ENCODE measurements at regions not wholly inside any gene's neighbourhood (a gene's known extent, or its start where the extent isn't known, plus 50 kb on each side); places are given as distances from the start of the nearest gene placed in this dataset.

DNA sequence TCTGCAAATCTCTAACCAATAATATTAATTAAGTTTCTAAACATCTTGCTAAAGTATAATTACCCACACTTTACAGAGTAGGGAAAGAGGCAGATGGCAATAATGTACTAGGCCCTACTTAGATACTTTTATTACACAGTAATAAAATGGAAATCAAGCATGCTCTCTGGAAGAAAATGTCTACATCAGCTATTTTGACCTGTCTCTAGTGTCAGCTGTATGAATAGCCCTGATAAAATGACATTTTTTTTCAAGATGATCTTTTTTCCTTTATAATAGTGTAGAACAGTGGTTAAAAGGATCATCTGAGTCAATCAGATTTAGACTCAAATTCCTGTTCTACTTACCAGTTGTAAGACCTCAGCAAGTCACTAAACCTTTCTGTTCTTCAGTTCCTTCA, 397.3 kb downstream of the GRB14 start:
- intact Hi-C loops (cut with DNase I; ENCODE audit: low total_unique reads): no loop called here
- Histone ChIP-seq H3K4me1 (no peaks in the 10 kb centered on the region), H3K36me3 (no peaks in the 10 kb centered on the region), H3K4me3 (no peak overlapping the region), H3K9me3 (no peaks in the 10 kb centered on the region), H3K27ac (no peak overlapping the region), H3K27me3 (replicated peaks in 1 of 7) (no peaks in the 10 kb centered on the region)
- DNase-seq: no peak
- TF ChIP-seq POLR2A (IDR thresholded peaks at IDR 0.05) (no peak), POLR2AphosphoS5 (IDR thresholded peaks at IDR 0.05) (no peak)
- TF ChIP-seq, protein P1, sequence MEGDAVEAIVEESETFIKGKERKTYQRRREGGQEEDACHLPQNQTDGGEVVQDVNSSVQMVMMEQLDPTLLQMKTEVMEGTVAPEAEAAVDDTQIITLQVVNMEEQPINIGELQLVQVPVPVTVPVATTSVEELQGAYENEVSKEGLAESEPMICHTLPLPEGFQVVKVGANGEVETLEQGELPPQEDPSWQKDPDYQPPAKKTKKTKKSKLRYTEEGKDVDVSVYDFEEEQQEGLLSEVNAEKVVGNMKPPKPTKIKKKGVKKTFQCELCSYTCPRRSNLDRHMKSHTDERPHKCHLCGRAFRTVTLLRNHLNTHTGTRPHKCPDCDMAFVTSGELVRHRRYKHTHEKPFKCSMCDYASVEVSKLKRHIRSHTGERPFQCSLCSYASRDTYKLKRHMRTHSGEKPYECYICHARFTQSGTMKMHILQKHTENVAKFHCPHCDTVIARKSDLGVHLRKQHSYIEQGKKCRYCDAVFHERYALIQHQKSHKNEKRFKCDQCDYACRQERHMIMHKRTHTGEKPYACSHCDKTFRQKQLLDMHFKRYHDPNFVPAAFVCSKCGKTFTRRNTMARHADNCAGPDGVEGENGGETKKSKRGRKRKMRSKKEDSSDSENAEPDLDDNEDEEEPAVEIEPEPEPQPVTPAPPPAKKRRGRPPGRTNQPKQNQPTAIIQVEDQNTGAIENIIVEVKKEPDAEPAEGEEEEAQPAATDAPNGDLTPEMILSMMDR (IDR thresholded peaks at IDR 0.05 in 8 of 11, conservative IDR thresholded peaks at IDR 0.05 in 3 of 11): no peak

DNA sequence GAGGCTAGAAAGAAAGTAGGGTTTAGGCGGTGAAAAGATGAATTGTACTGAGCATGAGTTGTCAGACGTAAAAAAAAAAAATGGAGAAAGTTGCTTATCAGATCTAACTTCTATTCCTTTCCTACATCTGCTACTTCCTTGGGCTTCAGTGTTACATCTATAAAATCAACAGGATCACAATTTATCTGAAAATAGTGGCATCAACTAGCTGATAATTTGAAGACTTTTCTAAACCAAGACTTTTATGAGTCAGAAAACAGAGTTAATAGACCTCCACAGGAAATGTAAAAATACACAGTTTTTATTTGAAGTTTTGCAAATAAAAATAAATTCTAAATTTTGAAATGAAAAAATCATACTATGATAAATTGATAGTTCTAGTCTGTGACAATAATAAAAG, 399.8 kb downstream of the GRB14 start:
- no peak for DNase-seq
- Histone ChIP-seq H3K4me3 (no peak overlapping the region), H3K4me1 (no peaks in the 10 kb centered on the region), H3K27me3 (replicated peaks in 1 of 7) (no peaks in the 10 kb centered on the region), H3K27ac (no peak overlapping the region), H3K36me3 (no peaks in the 10 kb centered on the region), H3K9me3 (no peaks in the 10 kb centered on the region)
- TF ChIP-seq, protein P1 (IDR thresholded peaks at IDR 0.05 in 8 of 11, conservative IDR thresholded peaks at IDR 0.05 in 3 of 11): no peak
- TF ChIP-seq POLR2AphosphoS5 (IDR thresholded peaks at IDR 0.05): no peak
- TF ChIP-seq POLR2A (IDR thresholded peaks at IDR 0.05): no peak
- intact Hi-C loops (cut with DNase I; ENCODE audit: low total_unique reads): no loop called here
- WGBS, 5 donors: 75 to 88% (median 78%) methylated on average over 2 of the region's 2 CpGs

DNA sequence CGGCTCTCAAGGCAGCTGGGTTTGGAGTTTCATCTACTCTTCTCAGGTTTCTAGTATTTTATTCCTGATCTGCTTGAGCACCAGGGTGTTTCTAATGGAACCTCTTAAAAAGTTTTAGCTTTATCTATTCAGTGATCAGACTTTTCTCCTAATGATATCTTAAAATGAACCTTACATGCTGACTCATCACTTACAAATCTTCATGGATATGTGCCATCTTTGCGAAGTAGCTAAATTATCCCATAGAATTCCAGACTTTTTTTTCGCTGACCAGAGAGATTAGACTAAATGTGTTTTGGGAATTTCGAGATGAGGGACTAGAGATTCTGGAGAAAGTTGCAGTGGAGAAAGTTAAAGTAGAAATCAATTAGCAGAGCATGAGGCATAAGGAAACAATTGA, 401.0 kb downstream of the GRB14 start:
- TF ChIP-seq, protein P1 (IDR thresholded peaks at IDR 0.05 in 8 of 11, conservative IDR thresholded peaks at IDR 0.05 in 3 of 11): no peak
- TF ChIP-seq POLR2A (IDR thresholded peaks at IDR 0.05) (no peak), POLR2AphosphoS5 (IDR thresholded peaks at IDR 0.05) (no peak)
- Histone ChIP-seq H3K36me3 (no peaks in the 10 kb centered on the region), H3K9me3 (no peaks in the 10 kb centered on the region), H3K4me1 (no peaks in the 10 kb centered on the region), H3K4me3 (no peak overlapping the region), H3K27me3 (replicated peaks in 1 of 7) (no peaks in the 10 kb centered on the region), H3K27ac (no peak overlapping the region)
- no peak for DNase-seq
- intact Hi-C loops (cut with DNase I; ENCODE audit: low total_unique reads): no loop called here
- WGBS, 5 donors: 70 to 83% (median 75%) methylated on average over 4 of the region's 4 CpGs

DNA sequence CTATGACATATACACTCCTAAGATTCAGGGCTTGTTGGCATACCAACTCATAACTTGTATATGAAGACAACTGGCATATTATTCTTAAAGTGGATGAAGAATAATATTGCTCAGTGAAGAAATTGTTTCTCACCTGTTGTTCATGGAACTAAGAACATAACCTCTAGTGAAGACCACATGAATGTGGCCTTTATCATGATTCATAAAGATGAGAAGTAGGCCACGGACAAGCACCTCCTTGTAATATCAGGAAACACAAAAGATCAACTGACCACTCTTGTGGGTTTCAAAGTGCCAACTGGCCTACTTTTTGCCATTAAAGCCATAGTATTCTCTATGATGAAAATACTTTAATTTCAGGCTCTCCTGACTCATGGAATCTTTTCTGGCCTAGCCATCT, 407.4 kb downstream of the GRB14 start:
- H3K9me3 ChIP-seq: peaks cover 0 to 12% (median 0%) of the 10 kb centered on the region in 8 donors
- no peak for DNase-seq
- intact Hi-C loops (cut with DNase I; ENCODE audit: low total_unique reads): no loop called here

More for the DNA sequence above, 407.4 kb downstream of the GRB14 start:
- TF ChIP-seq POLR2AphosphoS5 (IDR thresholded peaks at IDR 0.05): no peak
- TF ChIP-seq, protein P1 (IDR thresholded peaks at IDR 0.05 in 8 of 11, conservative IDR thresholded peaks at IDR 0.05 in 3 of 11): no peak
- no peak for TF ChIP-seq POLR2A (IDR thresholded peaks at IDR 0.05)
- WGBS, 5 donors: 48 to 78% (median 68%) methylated on average over 1 of the region's 1 CpG
- no peak overlapping the region for H3K27ac ChIP-seq
- H3K27me3 ChIP-seq (replicated peaks in 1 of 7): no peaks in the 10 kb centered on the region
- no peaks in the 10 kb centered on the region for H3K36me3 ChIP-seq
- H3K4me1 ChIP-seq: no peaks in the 10 kb centered on the region
- no peak overlapping the region for H3K4me3 ChIP-seq

All from spleen (tissue), 11 donors.